MM.1S (cell line): ENCODE measurements at regions not wholly inside any gene's neighbourhood (a gene's known extent, or its start where the extent isn't known, plus 50 kb on each side); places are given as distances from the start of the nearest gene placed in this dataset.
"Not testable (repeated sequence)": the region's sequence is repeated elsewhere in the genome, so short reads cannot be mapped to it uniquely, and the experiment has no call there.

Source experiments
- DNase-seq: peaks from one replicate; pipeline ENCODE4 v3.0.0-alpha.2; 2015
- H2AFZ ChIP-seq: fragments of 300-600 bp; sonication (generic); 2 replicates; pipeline ENCODE4 v1.6.0; 2016; ENCODE audit warnings: antibody characterized with exemption, low read length
- H3F3A ChIP-seq: fragments of 300-600 bp; sonication (generic); 2 replicates; pipeline ENCODE4 v1.6.1; 2016; ENCODE audit warnings: mild to moderate bottlenecking, antibody characterized with exemption, low read length, moderate library complexity, mixed read lengths; ENCODE audit not compliant: insufficient read depth
- H3K27ac ChIP-seq: fragments of 300-600 bp; sonication (generic); 2 replicates; pipeline ENCODE4 v1.5.1; 2016; ENCODE audit warnings: mild to moderate bottlenecking, low read length
- H3K27me3 ChIP-seq: fragments of 300-600 bp; sonication (generic); replicated peaks from 2 replicates; pipeline ENCODE4 v1.6.0; 2016; ENCODE audit warnings: low read length; ENCODE audit not compliant: insufficient read depth
- H3K36me3 ChIP-seq: fragments of 300-600 bp; sonication (generic); replicated peaks from 2 replicates; pipeline ENCODE4 v1.6.1; 2016; ENCODE audit warnings: mild to moderate bottlenecking, low read length, mixed read lengths; ENCODE audit not compliant: insufficient read depth
- H3K4me1 ChIP-seq: fragments of 300-600 bp; sonication (generic); 2 replicates; pipeline ENCODE4 v1.6.1; 2016; ENCODE audit warnings: low read length, mixed read lengths
- H3K4me2 ChIP-seq: fragments of 300-600 bp; sonication (generic); 2 replicates; pipeline ENCODE4 v1.6.0; 2016; ENCODE audit warnings: low read depth, low read length
- H3K4me3 ChIP-seq: fragments of 300-600 bp; sonication (generic); 2 replicates; pipeline ENCODE4 v1.5.1; 2016; ENCODE audit warnings: low read length, mixed read lengths
- H3K79me2 ChIP-seq: fragments of 300-600 bp; sonication (generic); 2 replicates; pipeline ENCODE4 v1.6.1; 2016; ENCODE audit warnings: mixed run types, low read length, mixed read lengths
- H3K9ac ChIP-seq: fragments of 300-600 bp; sonication (generic); 2 replicates; pipeline ENCODE4 v1.6.1; 2016; ENCODE audit warnings: low read length, mixed read lengths
- H3K9me2 ChIP-seq: fragments of 300-600 bp; sonication (generic); replicated peaks from 2 replicates; pipeline ENCODE4 v1.6.1; 2016; ENCODE audit warnings: mild to moderate bottlenecking, low read length, mixed read lengths; ENCODE audit not compliant: insufficient read depth
- H3K9me3 ChIP-seq: fragments of 300-600 bp; sonication (generic); replicated peaks from 2 replicates; pipeline ENCODE4 v1.6.1; 2016; ENCODE audit warnings: mild to moderate bottlenecking, low read length, mixed read lengths; ENCODE audit not compliant: insufficient read depth
- H4K20me1 ChIP-seq: fragments of 300-600 bp; sonication (generic); 2 replicates; pipeline ENCODE4 v1.6.1; 2016; ENCODE audit warnings: mild to moderate bottlenecking, low read length, moderate library complexity, mixed read lengths; ENCODE audit not compliant: insufficient read depth
- EZH2 ChIP-seq: fragments of 300-600 bp; sonication (generic); optimal IDR thresholded peaks from 2 replicates; pipeline ENCODE3; 2017; ENCODE audit warnings: low read depth, mild to moderate bottlenecking, antibody characterized with exemption, low read length, mixed read lengths
- EZH2phosphoT487 ChIP-seq: fragments of 300-600 bp; sonication (generic); IDR thresholded peaks from 2 replicates; pipeline ENCODE4 v1.6.1; 2018; ENCODE audit warnings: antibody characterized with exemption, low read length
- TF ChIP-seq, protein P1 (sequence below): fragments of 300-600 bp; sonication (generic); IDR thresholded peaks from 2 replicates; pipeline ENCODE4 v1.5.1; 2016; ENCODE audit warnings: antibody characterized with exemption, low read length, mixed read lengths

DNA sequence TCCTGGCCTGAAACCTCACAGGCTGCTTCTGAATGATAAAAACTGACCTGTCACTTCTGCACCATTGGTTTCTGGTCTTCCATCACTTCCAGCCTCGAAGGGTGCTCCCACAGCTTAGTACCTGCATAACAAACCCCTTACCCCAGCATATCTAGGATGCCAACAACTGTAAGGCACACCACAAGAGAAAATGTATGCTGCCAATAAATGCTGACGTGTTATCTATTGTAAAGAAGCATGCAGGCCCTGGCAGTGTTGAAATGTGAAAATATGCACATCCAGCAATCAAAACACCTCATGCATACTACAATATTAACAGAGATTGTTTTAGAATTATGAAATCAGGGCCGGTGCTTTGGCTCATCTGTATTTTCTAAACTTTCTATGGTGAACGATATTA lies 242.0 kb upstream of the NSMCE3 start:
- Histone ChIP-seq H2AFZ (no peak overlapping the region), H3K4me1 (peaks cover 7% of the 10 kb centered on the region), H3K4me2 (no peak overlapping the region), H3K79me2 (no peaks in the 10 kb centered on the region), H3K9me3 (no peaks in the 10 kb centered on the region), H3K27me3 (no peaks in the 10 kb centered on the region), H4K20me1 (no peaks in the 10 kb centered on the region), H3K4me3 (no peak overlapping the region), H3K9ac (no peak overlapping the region), H3F3A (no peaks in the 10 kb centered on the region), H3K36me3 (no peaks in the 10 kb centered on the region), H3K27ac (no peak overlapping the region), H3K9me2 (no peaks in the 10 kb centered on the region)
- no peak for TF ChIP-seq EZH2
- TF ChIP-seq, protein P1, sequence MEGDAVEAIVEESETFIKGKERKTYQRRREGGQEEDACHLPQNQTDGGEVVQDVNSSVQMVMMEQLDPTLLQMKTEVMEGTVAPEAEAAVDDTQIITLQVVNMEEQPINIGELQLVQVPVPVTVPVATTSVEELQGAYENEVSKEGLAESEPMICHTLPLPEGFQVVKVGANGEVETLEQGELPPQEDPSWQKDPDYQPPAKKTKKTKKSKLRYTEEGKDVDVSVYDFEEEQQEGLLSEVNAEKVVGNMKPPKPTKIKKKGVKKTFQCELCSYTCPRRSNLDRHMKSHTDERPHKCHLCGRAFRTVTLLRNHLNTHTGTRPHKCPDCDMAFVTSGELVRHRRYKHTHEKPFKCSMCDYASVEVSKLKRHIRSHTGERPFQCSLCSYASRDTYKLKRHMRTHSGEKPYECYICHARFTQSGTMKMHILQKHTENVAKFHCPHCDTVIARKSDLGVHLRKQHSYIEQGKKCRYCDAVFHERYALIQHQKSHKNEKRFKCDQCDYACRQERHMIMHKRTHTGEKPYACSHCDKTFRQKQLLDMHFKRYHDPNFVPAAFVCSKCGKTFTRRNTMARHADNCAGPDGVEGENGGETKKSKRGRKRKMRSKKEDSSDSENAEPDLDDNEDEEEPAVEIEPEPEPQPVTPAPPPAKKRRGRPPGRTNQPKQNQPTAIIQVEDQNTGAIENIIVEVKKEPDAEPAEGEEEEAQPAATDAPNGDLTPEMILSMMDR, result no peak
- no peak for TF ChIP-seq EZH2phosphoT487
- DNase-seq, result no peak

DNA sequence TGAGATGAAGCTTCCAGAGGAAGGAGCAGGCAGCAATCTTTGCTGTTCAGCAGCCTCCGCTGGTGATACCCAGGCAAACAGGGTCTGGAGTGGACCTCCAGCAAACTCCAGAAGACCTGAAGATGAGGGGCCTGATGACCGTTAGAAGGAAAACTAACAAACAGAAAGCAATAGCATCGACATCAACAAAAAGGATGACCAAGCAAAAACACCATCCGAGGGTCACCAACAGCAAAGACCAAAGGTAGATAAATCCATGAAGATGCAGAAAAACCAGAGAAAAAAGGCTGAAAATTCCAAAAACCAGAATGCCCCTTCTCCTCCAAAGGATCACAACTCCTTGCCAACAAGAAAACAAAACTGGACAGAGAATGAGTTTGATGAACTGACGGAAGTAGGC lies 235.9 kb upstream of the NSMCE3 start:
- not testable (repeated sequence) for H3K27ac ChIP-seq, H2AFZ ChIP-seq

DNA sequence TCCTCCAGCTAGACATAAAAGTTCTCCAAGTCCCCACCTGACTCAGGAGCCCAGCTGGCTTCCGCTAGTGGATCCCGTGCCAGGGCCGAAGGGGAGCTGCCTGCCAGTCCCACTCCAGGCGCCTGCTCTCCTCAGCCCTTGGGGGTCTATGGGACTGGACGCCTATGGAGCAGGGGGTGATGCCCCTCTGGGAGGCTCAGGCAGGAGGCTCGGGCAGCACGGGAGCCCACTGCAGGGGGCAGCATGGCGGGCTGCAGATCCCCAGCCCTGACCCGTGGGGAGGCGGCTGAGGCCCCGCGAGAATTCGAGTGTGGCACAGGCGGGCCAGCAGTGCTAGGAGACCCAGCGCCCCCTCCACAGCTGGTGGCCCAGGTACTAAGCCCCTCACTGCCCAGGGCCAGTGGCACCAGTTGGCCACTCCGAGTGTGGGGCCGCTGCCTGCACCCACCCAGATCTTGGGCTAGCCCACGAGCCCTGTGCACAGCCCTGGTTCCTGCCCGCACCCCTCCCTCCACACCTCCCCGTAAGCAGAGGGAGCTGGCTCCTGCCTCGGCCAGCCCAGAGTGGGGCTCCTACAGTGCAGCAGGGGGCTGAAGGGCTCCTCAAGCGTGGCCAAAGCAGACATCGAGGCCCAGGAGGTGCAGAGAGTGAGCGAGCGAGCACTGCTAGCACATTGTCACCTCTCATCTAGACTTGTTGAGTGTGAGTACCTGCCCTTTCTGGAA lies 221.3 kb upstream of the NSMCE3 start:
- Histone ChIP-seq H3K36me3 (no peaks in the 10 kb centered on the region), H3K27ac (no peak overlapping the region), H3K4me1 (no peaks in the 10 kb centered on the region), H3K79me2 (no peaks in the 10 kb centered on the region), H3K9ac (no peak overlapping the region), H3K9me2 (no peaks in the 10 kb centered on the region), H3K4me2 (no peak overlapping the region), H3K4me3 (no peak overlapping the region), H2AFZ (no peak overlapping the region), H3F3A (no peaks in the 10 kb centered on the region), H3K27me3 (no peaks in the 10 kb centered on the region), H3K9me3 (no peaks in the 10 kb centered on the region), H4K20me1 (no peaks in the 10 kb centered on the region)
- DNase-seq, result no peak
- TF ChIP-seq EZH2, result no peak
- TF ChIP-seq, protein P1, result no peak
- no peak for TF ChIP-seq EZH2phosphoT487

More for the DNA sequence above, 235.9 kb upstream of the NSMCE3 start:
- H3K9me3 ChIP-seq, H3F3A ChIP-seq, H3K4me2 ChIP-seq, H3K79me2 ChIP-seq, H3K4me3 ChIP-seq, DNase-seq, H4K20me1 ChIP-seq, H3K27me3 ChIP-seq, H3K9ac ChIP-seq, H3K9me2 ChIP-seq, H3K4me1 ChIP-seq, H3K36me3 ChIP-seq: not testable (repeated sequence)

DNA sequence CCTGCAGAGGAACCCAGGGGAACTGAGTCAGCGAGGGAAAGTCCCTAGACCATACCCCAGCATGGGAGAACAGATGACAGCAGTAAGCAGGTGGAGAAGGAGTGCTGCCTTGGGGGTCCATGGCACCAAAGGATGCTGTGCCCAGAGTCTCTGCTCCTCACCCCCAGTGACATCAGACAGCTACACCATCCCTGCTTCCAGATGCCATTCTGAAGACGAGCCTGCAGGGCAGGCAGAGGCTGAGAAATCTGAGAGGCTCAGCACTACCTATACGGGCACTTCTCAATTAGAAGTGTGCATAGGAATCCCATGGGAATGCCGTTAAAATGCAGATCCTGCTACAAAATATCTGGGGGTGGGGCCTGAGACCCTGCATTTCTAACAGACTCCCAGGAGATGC lies 211.3 kb upstream of the NSMCE3 start:
- TF ChIP-seq, protein P1, result no peak
- TF ChIP-seq EZH2 (no peak), EZH2phosphoT487 (no peak)
- H2AFZ ChIP-seq, result no peak overlapping the region
- H3K9me3 ChIP-seq, result no peaks in the 10 kb centered on the region
- H3K9ac ChIP-seq, result no peak overlapping the region
- no peaks in the 10 kb centered on the region for H3K27me3 ChIP-seq
- no peaks in the 10 kb centered on the region for H3K36me3 ChIP-seq
- H4K20me1 ChIP-seq, result no peaks in the 10 kb centered on the region
- H3K9me2 ChIP-seq, result no peaks in the 10 kb centered on the region
- H3K4me1 ChIP-seq, result no peaks in the 10 kb centered on the region
- H3K4me2 ChIP-seq, result no peak overlapping the region
- no peaks in the 10 kb centered on the region for H3K79me2 ChIP-seq
- H3F3A ChIP-seq, result no peaks in the 10 kb centered on the region
- no peak overlapping the region for H3K27ac ChIP-seq
- DNase-seq, result no peak
- no peak overlapping the region for H3K4me3 ChIP-seq
